H1 (cell line): ENCODE measurements at regions not wholly inside any gene's neighbourhood (a gene's known extent, or its start where the extent isn't known, plus 50 kb on each side); places are given as distances from the start of the nearest gene placed in this dataset.

ENCODE experiments used
- CTCF ChIA-PET: fragments of 300-600 bp; sonication (Branson Sonifier 250); formaldehyde crosslinking; loops from one replicate; lab custom pipeline; 2021; ENCODE audit not compliant: partially characterized antibody; lab: Charles Lee
- POLR2A ChIA-PET: fragments of 300-600 bp; sonication (Branson Sonifier 250); formaldehyde crosslinking; loops from one replicate; lab custom pipeline; 2021; ENCODE audit warnings: inconsistent platforms; ENCODE audit not compliant: partially characterized antibody; lab: Charles Lee
- DNase-seq, 2 experiments: peaks; one replicate each; pipeline versions ENCODE4 v3.0.0 to v3.0.0-alpha.2; 2010 to 2022; ENCODE audit warnings: low spot score in 2 of 2, low read depth in 1 of 2, mixed read lengths in 1 of 2
- FAIRE-seq: peaks from 2 replicates; lab custom pipeline; 2011; peaks lifted over from hg19 to GRCh38; lab: Jason Lieb, UNC
- H2AFZ ChIP-seq: 2 replicates; pipeline ENCODE4 v1.8.1; 2012; ENCODE audit warnings: low read length, inconsistent platforms
- H2AK5ac ChIP-seq: 2 replicates; pipeline ENCODE4 v1.6.1; 2013; ENCODE audit warnings: low read depth, low read length
- H2BK120ac ChIP-seq: replicated peaks from 2 replicates; pipeline ENCODE3; 2013; ENCODE audit warnings: low read depth, low read length, inconsistent platforms
- H2BK12ac ChIP-seq: 2 replicates; pipeline ENCODE4 v1.6.1; 2013; ENCODE audit warnings: low read depth, low read length
- H2BK15ac ChIP-seq: 2 replicates; pipeline ENCODE4 v1.6.1; 2013; ENCODE audit warnings: low read length
- H2BK20ac ChIP-seq: 2 replicates; pipeline ENCODE4 v1.6.1; 2013; ENCODE audit warnings: low read length
- H2BK5ac ChIP-seq: 2 replicates; pipeline ENCODE4 v1.6.1; 2013; ENCODE audit warnings: low read depth, low read length
- H3K14ac ChIP-seq: 2 replicates; pipeline ENCODE4 v1.6.1; 2013; ENCODE audit warnings: inconsistent platforms; ENCODE audit not compliant: insufficient read length
- H3K18ac ChIP-seq: 2 replicates; pipeline ENCODE4 v1.6.1; 2013; ENCODE audit warnings: low read length; ENCODE audit errors: extremely low read depth
- H3K23ac ChIP-seq: 2 replicates; pipeline ENCODE4 v1.6.1; 2013; ENCODE audit warnings: inconsistent platforms; ENCODE audit not compliant: insufficient read length
- H3K23me2 ChIP-seq: 2 replicates; pipeline ENCODE4 v1.6.1; 2013; ENCODE audit warnings: low read depth, low read length
- H3K27ac ChIP-seq: 2 replicates; pipeline ENCODE4 v1.6.1; 2011; ENCODE audit warnings: low read depth, low read length, inconsistent platforms
- H3K27me3 ChIP-seq, 4 experiments: replicated peaks in 1 of 4; 1 replicate in 1 of 4; 2 replicates in 3 of 4; pipeline versions ENCODE4 v1.6.1 to v1.8.1; 2011 to 2013; ENCODE audit warnings: low read length in 3 of 4, mild to moderate bottlenecking in 3 of 4, inconsistent platforms in 2 of 4, mixed read lengths in 2 of 4, moderate library complexity in 1 of 4; ENCODE audit not compliant: control insufficient read depth in 3 of 4, insufficient read depth in 3 of 4; ENCODE audit errors: extremely low read depth in 1 of 4
- H3K36me3 ChIP-seq, 4 experiments: 2 replicates each; pipeline versions ENCODE4 v1.6.1 to v1.8.1; 2011 to 2013; ENCODE audit warnings: mild to moderate bottlenecking in 4 of 4, low read length in 3 of 4, moderate library complexity in 2 of 4, control low read depth in 1 of 4, inconsistent platforms in 1 of 4; ENCODE audit not compliant: insufficient read depth in 4 of 4, control insufficient read depth in 2 of 4
- H3K4ac ChIP-seq: replicated peaks from 2 replicates; pipeline ENCODE3; 2013; ENCODE audit warnings: low read length, low read depth, mixed read lengths, inconsistent platforms; ENCODE audit not compliant: insufficient read length
- H3K4me1 ChIP-seq, 4 experiments: replicated peaks in 1 of 4; 1 replicate in 1 of 4; 2 replicates in 3 of 4; pipeline versions ENCODE4 v1.6.1 to v1.8.1; 2011 to 2013; ENCODE audit warnings: low read length in 3 of 4, inconsistent platforms in 2 of 4, mixed read lengths in 1 of 4; ENCODE audit not compliant: insufficient read depth in 4 of 4, control insufficient read depth in 3 of 4
- H3K4me2 ChIP-seq, 2 experiments: 2 replicates each; pipeline versions ENCODE4 v1.6.1 to v1.8.1; 2011 to 2013; ENCODE audit warnings: low read depth in 2 of 2, low read length in 2 of 2, control low read depth in 1 of 2, inconsistent platforms in 1 of 2, mild to moderate bottlenecking in 1 of 2; ENCODE audit not compliant: insufficient read depth in 1 of 2
- H3K4me3 ChIP-seq, 4 experiments: fragments of 200-600, 300-600 bp in 1 of 4; sonication (generic), shearing (Covaris generic), sonication (Bioruptor Twin) in 1 of 4; 2 replicates each; pipeline versions ENCODE4 v1.5.1 to v1.8.1; 2011 to 2016; ENCODE audit warnings: low read length in 4 of 4, low read depth in 3 of 4, control low read depth in 2 of 4, inconsistent platforms in 2 of 4, mild to moderate bottlenecking in 2 of 4, mixed read lengths in 1 of 4, moderate library complexity in 1 of 4; ENCODE audit not compliant: insufficient read depth in 2 of 4; ENCODE audit errors: extremely low read depth in 1 of 4
- H3K56ac ChIP-seq: replicated peaks from 2 replicates; pipeline ENCODE3; 2013; ENCODE audit warnings: low read depth, mild to moderate bottlenecking, mixed read lengths, low read length, inconsistent platforms; ENCODE audit not compliant: insufficient read length
- H3K79me1 ChIP-seq: 2 replicates; pipeline ENCODE4 v1.6.1; 2013; ENCODE audit warnings: low read depth, low read length, control low read depth
- H3K79me2 ChIP-seq, 2 experiments: 2 replicates each; pipeline versions ENCODE4 v1.6.1 to v1.8.1; 2012 to 2013; ENCODE audit warnings: low read length in 2 of 2, mild to moderate bottlenecking in 2 of 2, inconsistent platforms in 1 of 2; ENCODE audit not compliant: insufficient read depth in 2 of 2, control insufficient read depth in 1 of 2
- H3K9ac ChIP-seq, 4 experiments: replicated peaks in 1 of 4; 1 replicate in 1 of 4; 2 replicates in 3 of 4; pipeline versions ENCODE4 v1.6.1 to v1.8.1; 2011 to 2013; ENCODE audit warnings: low read depth in 3 of 4, low read length in 3 of 4, control low read depth in 2 of 4, mild to moderate bottlenecking in 2 of 4, moderate library complexity in 2 of 4, inconsistent platforms in 1 of 4; ENCODE audit errors: extremely low read depth in 1 of 4
- H3K9me3 ChIP-seq, 2 experiments: 2 replicates each; pipeline versions ENCODE4 v1.6.1 to v1.8.1; 2012 to 2013; ENCODE audit warnings: mild to moderate bottlenecking in 2 of 2, moderate library complexity in 2 of 2, control low read depth in 1 of 2, inconsistent platforms in 1 of 2, low read depth in 1 of 2, low read length in 1 of 2, mixed read lengths in 1 of 2; ENCODE audit not compliant: insufficient read depth in 2 of 2
- H4K20me1 ChIP-seq, 2 experiments: replicated peaks in 1 of 2; 2 replicates each; pipeline versions ENCODE3 to v1.8.1; 2011 to 2013; ENCODE audit warnings: inconsistent platforms in 2 of 2, low read length in 2 of 2, mild to moderate bottlenecking in 1 of 2; ENCODE audit not compliant: insufficient read depth in 2 of 2, control insufficient read depth in 1 of 2
- H4K5ac ChIP-seq: 2 replicates; pipeline ENCODE4 v1.6.1; 2013; ENCODE audit warnings: low read length, low read depth, mixed read lengths, inconsistent platforms; ENCODE audit not compliant: insufficient read length
- H4K8ac ChIP-seq: 2 replicates; pipeline ENCODE4 v1.8.0; 2013; ENCODE audit warnings: mild to moderate bottlenecking, moderate library complexity, low read length, inconsistent platforms; ENCODE audit not compliant: insufficient read depth; ENCODE audit errors: extremely low read depth
- H4K91ac ChIP-seq: replicated peaks from 2 replicates; pipeline ENCODE3; 2013; ENCODE audit warnings: low read length, mixed read lengths, inconsistent platforms; ENCODE audit not compliant: insufficient read length
- ASH2L ChIP-seq: fragments of 200-600, 300-600 bp; sonication (generic); IDR thresholded peaks from one replicate; pipeline ENCODE4 v1.7.1; 2017; ENCODE audit warnings: low read length
- CBX5 ChIP-seq: fragments of 300-800, 300-1000 bp; sonication (generic); IDR thresholded peaks from 2 replicates; pipeline ENCODE4 v1.7.1; 2016; ENCODE audit warnings: antibody characterized with exemption, low read length, low read depth
- CBX8 ChIP-seq: fragments of 300-800, 300-1000 bp; sonication (generic); IDR thresholded peaks from 2 replicates; pipeline ENCODE4 v1.7.1; 2016; ENCODE audit warnings: low read depth, low read length, borderline replicate concordance
- GTF2F1 ChIP-seq: IDR thresholded peaks from 2 replicates; pipeline ENCODE4 v1.6.1; 2012; ENCODE audit warnings: low read depth, low read length, improper control_type of control experiment, borderline replicate concordance
- NANOG ChIP-seq: IDR thresholded peaks from 2 replicates; pipeline ENCODE4 v1.6.1; 2011; ENCODE audit warnings: low read length, low read depth, mild to moderate bottlenecking, inconsistent platforms; ENCODE audit not compliant: insufficient read depth, poor library complexity, severe bottlenecking
- POLR2AphosphoS5 ChIP-seq: IDR thresholded peaks from 2 replicates; pipeline ENCODE4 v1.6.1; 2011; ENCODE audit warnings: low read depth, low read length
- POU5F1 ChIP-seq: IDR thresholded peaks from 2 replicates; pipeline ENCODE4 v1.6.1; 2011; ENCODE audit warnings: low read depth, mild to moderate bottlenecking, low read length, moderate library complexity
- SIRT6 ChIP-seq: IDR thresholded peaks from one replicate; pipeline ENCODE4 v1.7.1; 2012; ENCODE audit warnings: low read length, inconsistent platforms
- TAF7 ChIP-seq: optimal IDR thresholded peaks from 2 replicates; pipeline ENCODE3; 2011; ENCODE audit warnings: low read depth, mild to moderate bottlenecking, inconsistent platforms, low read length, moderate library complexity, borderline replicate concordance
- USF2 ChIP-seq: IDR thresholded peaks from 2 replicates; pipeline ENCODE4 v1.6.1; 2011; ENCODE audit warnings: low read length, improper control_type of control experiment
- WGBS, 2 experiments: shearing (Covaris generic) in 1 of 2; methylation state at CpG; one replicate each; pipeline versions ENCODE4 v1.1.6 to v1.1.7; 2013 to 2015; ENCODE audit warnings: low lambda C conversion rate in 2 of 2, mixed read lengths in 2 of 2, inconsistent platforms in 1 of 2, low coverage in 1 of 2, missing lambda C conversion rate in 1 of 2; ENCODE audit not compliant: insufficient replicate concordance in 2 of 2, insufficient coverage in 1 of 2, insufficient read length in 1 of 2; ENCODE audit errors: extremely low coverage in 1 of 2, missing lambda C conversion rate in 1 of 2; 5-methylcytosine and 5-hydroxymethylcytosine counted together
- TF ChIP-seq, protein P1 (sequence below), 3 experiments: IDR thresholded peaks; 1 replicate in 2 of 3; 2 replicates in 1 of 3; pipeline versions ENCODE4 v1.5.1 to v1.6.1; 2011; ENCODE audit warnings: low read length in 3 of 3, mild to moderate bottlenecking in 3 of 3, inconsistent platforms in 2 of 3, low read depth in 1 of 3, moderate library complexity in 1 of 3; ENCODE audit not compliant: insufficient read depth in 1 of 3; ENCODE audit errors: control extremely low read depth in 1 of 3

DNA sequence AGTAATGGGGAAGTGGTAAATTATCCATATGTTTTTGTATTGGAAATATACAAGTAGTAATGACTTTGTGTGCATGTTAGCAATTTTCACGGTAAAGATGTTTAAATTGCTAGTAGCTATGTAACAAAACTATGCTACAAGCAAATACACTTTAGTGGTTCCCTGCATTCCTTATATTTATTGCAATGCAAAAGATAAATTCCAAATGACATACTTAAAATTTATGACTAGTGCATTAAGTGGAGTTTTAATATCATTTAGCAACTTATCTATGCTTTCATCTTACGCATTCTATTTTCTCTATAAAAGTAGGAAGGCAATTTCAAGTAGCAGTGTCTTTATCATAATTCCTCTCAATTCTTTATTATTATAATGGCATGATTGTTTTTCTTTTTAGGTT is 482.8 kb downstream of the SLITRK5 start:
- Histone ChIP-seq H3K27ac (no peak overlapping the region), H3K4me2 (no peak overlapping the region), H2BK15ac (no peak overlapping the region), H2BK120ac (no peak overlapping the region), H2AK5ac (no peak overlapping the region), H2BK5ac (no peak overlapping the region), H3K56ac (no peak overlapping the region), H3K9ac (no peak overlapping the region), H4K8ac (no peak overlapping the region), H4K20me1 (no peaks in the 10 kb centered on the region), H3K4me3 (no peak overlapping the region), H3K79me1 (no peaks in the 10 kb centered on the region), H3K36me3 (no peaks in the 10 kb centered on the region), H3K9me3 (peaks cover 0 to 3% of the 10 kb centered on the region in 2 experiments; a peak in 1 of 4 replicates), H3K18ac (no peak overlapping the region), H2AFZ (no peak overlapping the region), H3K4me1 (no peaks in the 10 kb centered on the region), H4K5ac (no peak overlapping the region), H3K14ac (no peak overlapping the region), H3K79me2 (no peaks in the 10 kb centered on the region), H3K27me3 (no peaks in the 10 kb centered on the region), H2BK20ac (no peak overlapping the region), H3K4ac (no peak overlapping the region), H3K23me2 (no peaks in the 10 kb centered on the region), H2BK12ac (no peak overlapping the region), H4K91ac (no peak overlapping the region), H3K23ac (no peak overlapping the region)
- DNase-seq (no peak), FAIRE-seq (no peak)
- 97% methylated on average over 2 of the region's 2 CpGs; no CpG with 5 or more reads in 1 of the 2 experiments for WGBS, 2 experiments
- ChIA-PET POLR2A (no interaction called here), CTCF (interaction anchor here (1.1 to 1.2 kb wide), 2 partner anchors 9 to 15 kb away, joined by 3 read pairs; no protein-coding TSS in a partner anchor)
- TF ChIP-seq GTF2F1 = no peak
- no peak for TF ChIP-seq CBX8
- no peak for TF ChIP-seq SIRT6
- TF ChIP-seq POLR2AphosphoS5 = no peak
- TF ChIP-seq NANOG = no peak
- TF ChIP-seq, protein P1, sequence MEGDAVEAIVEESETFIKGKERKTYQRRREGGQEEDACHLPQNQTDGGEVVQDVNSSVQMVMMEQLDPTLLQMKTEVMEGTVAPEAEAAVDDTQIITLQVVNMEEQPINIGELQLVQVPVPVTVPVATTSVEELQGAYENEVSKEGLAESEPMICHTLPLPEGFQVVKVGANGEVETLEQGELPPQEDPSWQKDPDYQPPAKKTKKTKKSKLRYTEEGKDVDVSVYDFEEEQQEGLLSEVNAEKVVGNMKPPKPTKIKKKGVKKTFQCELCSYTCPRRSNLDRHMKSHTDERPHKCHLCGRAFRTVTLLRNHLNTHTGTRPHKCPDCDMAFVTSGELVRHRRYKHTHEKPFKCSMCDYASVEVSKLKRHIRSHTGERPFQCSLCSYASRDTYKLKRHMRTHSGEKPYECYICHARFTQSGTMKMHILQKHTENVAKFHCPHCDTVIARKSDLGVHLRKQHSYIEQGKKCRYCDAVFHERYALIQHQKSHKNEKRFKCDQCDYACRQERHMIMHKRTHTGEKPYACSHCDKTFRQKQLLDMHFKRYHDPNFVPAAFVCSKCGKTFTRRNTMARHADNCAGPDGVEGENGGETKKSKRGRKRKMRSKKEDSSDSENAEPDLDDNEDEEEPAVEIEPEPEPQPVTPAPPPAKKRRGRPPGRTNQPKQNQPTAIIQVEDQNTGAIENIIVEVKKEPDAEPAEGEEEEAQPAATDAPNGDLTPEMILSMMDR (IDR thresholded peaks at IDR 0.05; ENCODE audit: control extremely low read depth in 1 of 3, insufficient read depth in 1 of 3, low read depth in 1 of 3, low read length in 3 of 3) = no peak
- no peak for TF ChIP-seq POU5F1
- no peak for TF ChIP-seq TAF7
- TF ChIP-seq USF2 = no peak
- no peak for TF ChIP-seq ASH2L
- TF ChIP-seq CBX5 = no peak
